ENCODE measurements at regions not wholly inside any gene's neighbourhood (a gene's known extent, or its start where the extent isn't known, plus 50 kb on each side); places are given as distances from the start of the nearest gene placed in this dataset. TPM values are rescaled to one million over a fixed set of nuclear protein-coding genes. Genes with fewer than 3 reads are reported as not detected.

Small RNA genes in the stretch of these regions (small RNA-seq; reads per million reads assigned to genes)
- not detected for gene RF00019 (ENCODE audit: low replicate concordance)
- not detected for gene RN7SKP282 (ENCODE audit: low replicate concordance)
- gene RNU6-521P (ENCODE audit: low replicate concordance), result not detected

Measured in GM23338 (cell line).